GF-D8 (cell line): ENCODE measurements at regions not wholly inside any gene's neighbourhood (a gene's known extent, or its start where the extent isn't known, plus 50 kb on each side); places are given as distances from the start of the nearest gene placed in this dataset.

Source experiments
- DNase-seq: peaks from one replicate; lab custom pipeline; 2025; lab: John Stamatoyannopoulos, UW

- DNase-seq = no peak
Measured at GRCh38 chr3:113138839-113139743, 72.3 kb upstream of the BOC start.

DNA sequence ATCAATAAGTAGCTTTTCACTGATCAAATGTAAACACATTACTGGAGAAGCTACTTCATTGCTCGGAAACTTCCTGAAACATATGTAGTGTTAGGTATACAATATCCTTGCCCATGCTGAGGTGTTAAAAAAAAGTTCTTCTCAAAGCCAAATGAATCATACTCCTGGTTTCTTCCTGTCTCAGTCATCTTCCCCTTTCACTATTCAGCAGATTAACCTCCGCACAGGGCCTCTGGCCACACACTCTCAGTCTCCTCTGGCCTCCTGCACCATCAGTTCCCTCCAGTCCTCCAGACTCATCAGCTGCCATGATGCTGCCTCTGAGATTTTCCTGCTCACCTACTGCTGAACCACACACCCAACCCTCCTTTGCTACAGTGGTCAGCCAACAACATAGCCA lies 70.5 kb upstream of the BOC start:
- DNase-seq = no peak

DNA sequence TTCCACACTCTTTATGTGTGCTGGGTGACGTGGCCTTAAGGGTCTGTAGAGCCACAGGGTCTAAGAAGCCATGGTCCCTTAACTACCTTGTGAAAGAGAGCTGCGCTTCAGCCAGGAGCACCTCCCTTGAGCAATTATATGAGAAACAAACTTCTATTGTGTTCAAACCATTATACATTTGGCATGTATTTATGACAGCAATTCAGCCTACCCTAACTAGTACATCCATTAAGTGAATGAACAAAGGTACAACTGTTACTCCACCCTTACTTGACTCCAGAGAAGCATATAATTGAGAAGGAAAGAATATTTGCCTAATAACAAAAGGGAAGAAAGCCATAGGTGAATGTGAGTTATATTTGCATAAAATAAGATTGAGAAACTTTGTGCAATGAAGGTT lies 69.8 kb upstream of the BOC start:
- no peak for DNase-seq

- no peak for DNase-seq
Measured at GRCh38 chr3:113142476-113142875, 68.9 kb upstream of the BOC start.

- no peak for DNase-seq
Measured at GRCh38 chr3:113143353-113143752, 68.0 kb upstream of the BOC start.

GRCh38 chr3:113147681-113148261 lies 63.6 kb upstream of the BOC start:
- DNase-seq = no peak

DNA sequence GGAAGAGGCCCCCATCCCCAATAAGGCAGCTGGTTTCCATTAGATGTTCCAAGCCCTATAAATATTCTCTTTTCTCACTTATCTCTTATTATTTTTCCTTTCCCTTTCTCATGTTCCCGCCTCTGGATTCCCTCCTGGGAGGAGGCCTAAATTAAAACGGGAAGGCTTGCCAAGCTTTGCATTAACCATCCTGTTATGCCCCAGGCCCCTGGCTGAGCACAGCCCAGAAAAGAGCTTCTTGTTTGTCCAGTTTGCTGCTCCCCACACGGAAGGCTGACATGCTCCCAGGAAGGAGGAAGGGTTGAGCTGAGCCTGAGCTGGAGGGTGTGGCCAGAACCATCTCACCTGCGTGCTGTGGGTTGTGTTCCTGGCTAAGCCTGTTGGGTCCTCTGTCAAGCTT lies 63.1 kb upstream of the BOC start:
- no peak for DNase-seq

DNA sequence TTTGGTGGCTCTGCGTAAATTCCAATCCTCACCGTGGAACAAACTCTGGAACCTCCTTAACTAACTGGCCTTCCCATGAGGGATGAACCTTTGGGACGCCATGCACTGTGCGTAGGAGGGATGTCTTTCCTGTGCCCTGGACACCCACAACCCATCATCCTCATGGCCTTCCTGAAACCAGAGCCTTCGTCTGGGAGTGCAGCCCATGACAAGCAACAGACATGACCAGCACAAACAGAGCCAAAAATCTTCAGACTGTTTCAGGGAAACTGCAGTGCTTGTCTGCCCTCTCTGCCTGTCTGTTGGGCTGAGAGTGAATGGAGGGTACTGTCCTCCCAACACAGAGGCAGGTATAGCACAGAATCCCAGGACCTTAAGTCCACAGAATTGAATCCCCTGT lies 61.1 kb upstream of the BOC start:
- DNase-seq = no peak

GRCh38 chr3:113151461-113152031 lies 59.8 kb upstream of the BOC start:
- no peak for DNase-seq

DNA sequence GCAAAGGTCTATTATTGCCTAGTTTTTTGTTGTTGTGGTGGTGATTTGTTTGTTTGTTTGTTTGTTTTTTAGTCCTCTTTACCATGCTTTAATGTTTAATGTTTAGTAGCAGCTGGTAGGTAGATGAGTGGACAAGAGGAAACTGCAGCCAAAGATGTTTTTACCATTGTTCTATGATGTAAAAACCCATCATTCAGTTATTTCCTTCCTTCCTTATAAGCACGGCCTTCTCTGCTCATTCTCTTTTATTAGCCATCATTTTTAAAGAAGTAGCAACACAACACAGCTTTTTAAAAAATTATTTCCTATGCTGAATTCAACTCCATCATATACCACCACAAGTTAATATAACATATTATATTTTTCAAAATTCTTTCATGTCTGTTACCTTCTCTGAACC lies 58.5 kb upstream of the BOC start:
- DNase-seq = no peak

DNA sequence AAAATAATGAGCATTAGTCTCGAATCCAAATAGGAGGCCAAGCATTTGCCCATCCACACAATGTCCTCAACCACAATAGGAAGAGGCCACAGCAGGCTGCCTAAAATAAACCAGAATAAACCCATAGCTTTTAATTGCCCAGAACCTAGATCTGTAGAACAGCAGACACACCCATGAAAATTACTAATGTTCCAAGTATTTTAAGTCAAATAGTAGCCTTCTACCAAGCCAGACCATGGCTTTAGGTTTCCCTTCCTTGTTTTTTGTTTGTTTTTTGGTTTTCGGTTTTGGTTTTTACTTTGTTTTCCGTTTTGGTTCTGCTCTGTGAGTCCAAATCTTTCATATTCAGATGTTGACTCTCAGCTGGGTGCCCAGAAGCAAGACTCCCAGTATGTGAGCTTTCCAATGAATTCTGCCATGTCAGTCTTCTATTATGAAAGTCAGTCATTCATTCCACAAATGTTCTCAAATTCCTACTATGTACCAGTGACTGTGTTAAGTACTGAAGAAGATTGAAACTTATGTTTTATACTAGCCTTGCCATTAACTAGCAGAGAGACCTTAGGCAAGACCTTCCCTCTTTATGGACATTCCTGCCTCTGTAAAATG lies 57.8 kb upstream of the BOC start:
- no peak for DNase-seq

DNA sequence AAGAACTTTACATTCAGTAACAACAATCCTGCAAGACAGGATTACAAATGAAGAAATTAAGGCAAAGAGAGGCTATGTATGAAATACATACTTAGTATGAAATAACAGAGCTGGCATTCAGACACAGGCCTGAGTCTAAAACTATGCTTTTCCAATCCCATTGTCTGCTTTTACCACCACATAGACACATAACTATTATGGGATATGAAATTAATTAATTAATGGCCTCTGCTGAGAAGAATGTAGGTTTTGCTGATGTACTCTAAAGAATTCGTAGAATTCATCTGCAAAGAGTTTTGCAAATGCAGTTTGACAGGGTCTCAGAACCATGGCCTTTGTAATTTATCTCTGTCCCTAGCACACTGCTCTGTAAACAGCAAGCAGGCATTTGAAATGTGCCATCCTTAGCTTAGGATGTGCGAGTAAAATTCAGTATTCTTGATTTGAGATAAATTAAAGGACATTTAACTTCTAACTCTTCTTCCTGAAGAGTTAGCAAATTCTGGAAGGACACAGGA lies 54.5 kb upstream of the BOC start:
- no peak for DNase-seq

DNA sequence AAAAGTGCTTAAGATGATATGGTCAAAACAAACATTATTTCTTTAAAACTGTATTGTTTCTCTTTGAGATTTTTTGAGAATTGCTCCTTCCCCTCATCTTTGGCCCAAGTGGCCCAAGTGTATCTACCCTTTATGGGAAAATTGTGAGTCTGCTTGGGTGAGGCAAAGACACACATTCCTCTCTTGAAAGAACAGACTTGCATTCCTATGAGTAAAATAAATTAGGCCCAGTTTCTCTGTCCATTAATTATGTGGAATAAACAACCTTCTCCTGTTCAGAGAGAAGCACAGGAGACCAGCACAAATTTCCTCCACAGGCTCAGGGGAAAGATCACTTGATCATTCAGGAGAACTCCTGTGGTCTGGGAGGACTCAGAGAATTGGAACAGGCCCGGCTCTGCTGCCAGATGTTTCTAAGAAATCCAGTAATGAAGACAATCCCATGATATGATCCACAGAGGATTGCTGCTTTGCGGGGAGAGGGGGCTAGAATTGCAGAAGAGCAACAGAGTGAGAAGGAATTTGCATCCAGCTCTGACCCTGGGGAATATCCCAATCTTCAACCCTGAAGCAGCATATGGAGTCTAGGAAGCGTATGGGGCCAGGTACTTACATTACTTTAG lies 53.8 kb upstream of the BOC start:
- no peak for DNase-seq

- no peak for DNase-seq
Measured at GRCh38 chr3:113158171-113158570, 53.2 kb upstream of the BOC start.
